MM.1S (cell line): ENCODE measurements at regions not wholly inside any gene's neighbourhood (a gene's known extent, or its start where the extent isn't known, plus 50 kb on each side); places are given as distances from the start of the nearest gene placed in this dataset.

ENCODE experiments used
- DNase-seq: peaks from one replicate; pipeline ENCODE4 v3.0.0-alpha.2; 2015
- H2AFZ ChIP-seq: fragments of 300-600 bp; sonication (generic); 2 replicates; pipeline ENCODE4 v1.6.0; 2016; ENCODE audit warnings: antibody characterized with exemption, low read length
- H3F3A ChIP-seq: fragments of 300-600 bp; sonication (generic); 2 replicates; pipeline ENCODE4 v1.6.1; 2016; ENCODE audit warnings: mild to moderate bottlenecking, antibody characterized with exemption, low read length, moderate library complexity, mixed read lengths; ENCODE audit not compliant: insufficient read depth
- H3K27ac ChIP-seq: fragments of 300-600 bp; sonication (generic); 2 replicates; pipeline ENCODE4 v1.5.1; 2016; ENCODE audit warnings: mild to moderate bottlenecking, low read length
- H3K27me3 ChIP-seq: fragments of 300-600 bp; sonication (generic); replicated peaks from 2 replicates; pipeline ENCODE4 v1.6.0; 2016; ENCODE audit warnings: low read length; ENCODE audit not compliant: insufficient read depth
- H3K36me3 ChIP-seq: fragments of 300-600 bp; sonication (generic); replicated peaks from 2 replicates; pipeline ENCODE4 v1.6.1; 2016; ENCODE audit warnings: mild to moderate bottlenecking, low read length, mixed read lengths; ENCODE audit not compliant: insufficient read depth
- H3K4me1 ChIP-seq: fragments of 300-600 bp; sonication (generic); 2 replicates; pipeline ENCODE4 v1.6.1; 2016; ENCODE audit warnings: low read length, mixed read lengths
- H3K4me2 ChIP-seq: fragments of 300-600 bp; sonication (generic); 2 replicates; pipeline ENCODE4 v1.6.0; 2016; ENCODE audit warnings: low read depth, low read length
- H3K4me3 ChIP-seq: fragments of 300-600 bp; sonication (generic); 2 replicates; pipeline ENCODE4 v1.5.1; 2016; ENCODE audit warnings: low read length, mixed read lengths
- H3K79me2 ChIP-seq: fragments of 300-600 bp; sonication (generic); 2 replicates; pipeline ENCODE4 v1.6.1; 2016; ENCODE audit warnings: mixed run types, low read length, mixed read lengths
- H3K9ac ChIP-seq: fragments of 300-600 bp; sonication (generic); 2 replicates; pipeline ENCODE4 v1.6.1; 2016; ENCODE audit warnings: low read length, mixed read lengths
- H3K9me2 ChIP-seq: fragments of 300-600 bp; sonication (generic); replicated peaks from 2 replicates; pipeline ENCODE4 v1.6.1; 2016; ENCODE audit warnings: mild to moderate bottlenecking, low read length, mixed read lengths; ENCODE audit not compliant: insufficient read depth
- H3K9me3 ChIP-seq: fragments of 300-600 bp; sonication (generic); replicated peaks from 2 replicates; pipeline ENCODE4 v1.6.1; 2016; ENCODE audit warnings: mild to moderate bottlenecking, low read length, mixed read lengths; ENCODE audit not compliant: insufficient read depth
- H4K20me1 ChIP-seq: fragments of 300-600 bp; sonication (generic); 2 replicates; pipeline ENCODE4 v1.6.1; 2016; ENCODE audit warnings: mild to moderate bottlenecking, low read length, moderate library complexity, mixed read lengths; ENCODE audit not compliant: insufficient read depth
- EZH2 ChIP-seq: fragments of 300-600 bp; sonication (generic); optimal IDR thresholded peaks from 2 replicates; pipeline ENCODE3; 2017; ENCODE audit warnings: low read depth, mild to moderate bottlenecking, antibody characterized with exemption, low read length, mixed read lengths
- EZH2phosphoT487 ChIP-seq: fragments of 300-600 bp; sonication (generic); IDR thresholded peaks from 2 replicates; pipeline ENCODE4 v1.6.1; 2018; ENCODE audit warnings: antibody characterized with exemption, low read length
- TF ChIP-seq, protein P1 (sequence below): fragments of 300-600 bp; sonication (generic); IDR thresholded peaks from 2 replicates; pipeline ENCODE4 v1.5.1; 2016; ENCODE audit warnings: antibody characterized with exemption, low read length, mixed read lengths

DNA sequence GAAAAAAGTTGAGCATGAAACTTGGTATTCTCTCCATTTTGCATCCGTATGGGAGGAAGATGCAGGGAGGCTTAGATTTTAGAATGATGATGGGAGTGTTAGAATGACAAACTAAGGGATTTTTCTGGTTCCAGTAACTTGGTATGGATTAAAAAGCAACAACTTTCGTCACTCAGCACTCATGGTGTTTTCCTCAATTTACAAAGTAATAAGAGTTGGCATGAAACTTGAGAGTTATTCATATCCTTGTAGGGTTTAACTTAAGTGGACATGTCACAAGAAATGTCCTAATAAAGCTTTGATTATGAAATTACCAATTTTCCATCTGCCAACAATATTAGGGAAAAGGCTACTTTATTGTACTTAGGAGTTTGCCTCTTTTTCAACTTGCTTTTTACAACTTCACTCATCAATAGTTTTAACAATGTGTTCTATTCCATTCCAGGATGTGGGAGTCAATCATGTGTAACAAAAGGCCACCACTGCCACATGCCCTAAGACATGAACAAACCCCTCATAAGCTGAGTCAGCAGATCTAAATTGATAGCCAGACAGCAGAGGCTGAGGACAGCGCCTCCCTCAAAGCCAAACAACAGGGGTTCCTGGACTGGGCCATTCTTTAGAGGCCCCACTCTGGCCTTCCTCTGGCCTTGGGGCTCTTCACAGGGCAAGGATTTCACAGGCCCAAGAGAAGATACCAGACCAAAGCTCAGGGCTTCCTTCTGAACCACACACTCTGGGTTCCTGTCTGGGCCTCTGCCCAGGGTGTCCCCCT lies 265.8 kb downstream of the TNS1 start:
- H3K36me3 ChIP-seq: no peaks in the 10 kb centered on the region
- no peaks in the 10 kb centered on the region for H4K20me1 ChIP-seq
- H3K27ac ChIP-seq: no peak overlapping the region
- no peaks in the 10 kb centered on the region for H3K9me2 ChIP-seq
- no peak overlapping the region for H3K9ac ChIP-seq
- DNase-seq: no peak
- no peaks in the 10 kb centered on the region for H3K9me3 ChIP-seq
- no peak overlapping the region for H2AFZ ChIP-seq
- no peaks in the 10 kb centered on the region for H3K27me3 ChIP-seq
- no peaks in the 10 kb centered on the region for H3K79me2 ChIP-seq
- H3F3A ChIP-seq: no peaks in the 10 kb centered on the region
- H3K4me3 ChIP-seq: no peak overlapping the region
- no peaks in the 10 kb centered on the region for H3K4me1 ChIP-seq
- no peak for TF ChIP-seq EZH2
- no peak for TF ChIP-seq EZH2phosphoT487
- TF ChIP-seq, protein P1, sequence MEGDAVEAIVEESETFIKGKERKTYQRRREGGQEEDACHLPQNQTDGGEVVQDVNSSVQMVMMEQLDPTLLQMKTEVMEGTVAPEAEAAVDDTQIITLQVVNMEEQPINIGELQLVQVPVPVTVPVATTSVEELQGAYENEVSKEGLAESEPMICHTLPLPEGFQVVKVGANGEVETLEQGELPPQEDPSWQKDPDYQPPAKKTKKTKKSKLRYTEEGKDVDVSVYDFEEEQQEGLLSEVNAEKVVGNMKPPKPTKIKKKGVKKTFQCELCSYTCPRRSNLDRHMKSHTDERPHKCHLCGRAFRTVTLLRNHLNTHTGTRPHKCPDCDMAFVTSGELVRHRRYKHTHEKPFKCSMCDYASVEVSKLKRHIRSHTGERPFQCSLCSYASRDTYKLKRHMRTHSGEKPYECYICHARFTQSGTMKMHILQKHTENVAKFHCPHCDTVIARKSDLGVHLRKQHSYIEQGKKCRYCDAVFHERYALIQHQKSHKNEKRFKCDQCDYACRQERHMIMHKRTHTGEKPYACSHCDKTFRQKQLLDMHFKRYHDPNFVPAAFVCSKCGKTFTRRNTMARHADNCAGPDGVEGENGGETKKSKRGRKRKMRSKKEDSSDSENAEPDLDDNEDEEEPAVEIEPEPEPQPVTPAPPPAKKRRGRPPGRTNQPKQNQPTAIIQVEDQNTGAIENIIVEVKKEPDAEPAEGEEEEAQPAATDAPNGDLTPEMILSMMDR: no peak
- H3K4me2 ChIP-seq: no peak overlapping the region

DNA sequence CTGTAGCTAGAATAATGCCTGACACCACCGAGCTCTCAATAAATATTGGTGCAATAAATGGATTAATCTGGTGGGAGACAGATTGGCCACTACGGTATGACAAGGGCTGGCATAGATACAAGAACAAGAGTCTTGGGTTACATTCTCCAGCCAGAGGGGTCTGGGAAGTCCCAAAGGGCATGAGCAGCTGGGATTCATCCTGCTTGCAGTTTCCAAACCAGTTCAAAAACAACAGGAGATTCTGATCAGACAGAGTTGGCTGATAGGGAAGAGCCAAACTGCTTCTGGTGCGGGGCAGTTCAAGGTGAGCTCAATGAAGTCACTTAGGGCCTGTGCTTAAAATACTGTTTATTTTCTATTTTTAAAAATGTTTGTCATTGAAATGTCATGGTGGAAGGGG lies 266.9 kb downstream of the TNS1 start:
- no peaks in the 10 kb centered on the region for H3K79me2 ChIP-seq
- TF ChIP-seq EZH2phosphoT487 (no peak), EZH2 (no peak)
- TF ChIP-seq, protein P1: no peak
- H3K27ac ChIP-seq: no peak overlapping the region
- H3K9me2 ChIP-seq: no peaks in the 10 kb centered on the region
- H4K20me1 ChIP-seq: no peaks in the 10 kb centered on the region
- no peak overlapping the region for H3K9ac ChIP-seq
- no peaks in the 10 kb centered on the region for H3F3A ChIP-seq
- no peaks in the 10 kb centered on the region for H3K36me3 ChIP-seq
- DNase-seq: no peak
- no peaks in the 10 kb centered on the region for H3K4me1 ChIP-seq
- H3K9me3 ChIP-seq: no peaks in the 10 kb centered on the region
- no peaks in the 10 kb centered on the region for H3K27me3 ChIP-seq
- no peak overlapping the region for H3K4me2 ChIP-seq
- H2AFZ ChIP-seq: no peak overlapping the region
- no peak overlapping the region for H3K4me3 ChIP-seq

DNA sequence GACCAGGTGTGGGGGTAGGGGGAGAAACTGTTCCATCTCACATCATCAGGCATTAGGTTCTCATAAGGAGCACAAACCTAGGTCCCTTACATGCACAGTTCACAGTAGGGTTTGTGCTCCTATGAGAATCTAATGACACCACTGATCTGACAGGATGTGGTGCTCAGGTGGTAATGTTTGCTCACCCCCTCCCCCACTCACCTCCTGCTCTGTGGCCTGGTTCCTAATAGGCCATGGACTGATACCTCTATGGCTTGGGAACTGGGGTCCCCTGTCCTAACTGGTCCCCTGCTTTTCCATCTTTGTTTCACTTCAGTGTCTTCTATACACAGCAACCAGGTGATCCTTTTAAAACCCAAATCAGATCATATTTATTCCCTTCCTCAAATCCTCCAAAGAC lies 267.8 kb downstream of the TNS1 start:
- Histone ChIP-seq H3K9ac (no peak overlapping the region), H3K27me3 (no peaks in the 10 kb centered on the region), H3K79me2 (no peaks in the 10 kb centered on the region), H3F3A (no peaks in the 10 kb centered on the region), H3K27ac (no peak overlapping the region), H2AFZ (no peak overlapping the region), H3K4me3 (no peak overlapping the region), H3K4me2 (no peak overlapping the region), H4K20me1 (no peaks in the 10 kb centered on the region), H3K4me1 (no peaks in the 10 kb centered on the region), H3K9me2 (no peaks in the 10 kb centered on the region), H3K36me3 (no peaks in the 10 kb centered on the region), H3K9me3 (no peaks in the 10 kb centered on the region)
- no peak for DNase-seq
- TF ChIP-seq EZH2phosphoT487 (no peak), EZH2 (no peak)
- TF ChIP-seq, protein P1: no peak
